ENCODE measurements at regions not wholly inside any gene's neighbourhood (a gene's known extent, or its start where the extent isn't known, plus 50 kb on each side); places are given as distances from the start of the nearest gene placed in this dataset.

DNA sequence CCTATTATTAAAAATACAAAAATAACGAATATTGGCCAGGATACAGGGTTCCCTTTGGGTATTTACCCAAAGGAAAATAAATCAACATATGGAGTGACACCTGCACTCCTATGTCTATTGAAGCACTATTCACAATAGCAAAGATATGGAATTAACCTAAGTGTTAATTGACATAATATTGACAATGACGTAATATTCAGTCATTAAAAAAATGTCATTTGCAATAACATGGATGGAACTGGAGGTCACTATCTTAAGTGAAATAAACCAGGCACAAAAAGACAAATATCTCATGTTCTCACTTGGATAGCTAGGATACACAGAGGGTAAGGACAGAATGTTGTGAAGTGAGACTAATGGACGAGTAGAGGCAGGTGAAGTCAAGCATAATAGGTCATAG, 326.3 kb upstream of the PTGER4 start:
- TF ChIP-seq, protein P1, sequence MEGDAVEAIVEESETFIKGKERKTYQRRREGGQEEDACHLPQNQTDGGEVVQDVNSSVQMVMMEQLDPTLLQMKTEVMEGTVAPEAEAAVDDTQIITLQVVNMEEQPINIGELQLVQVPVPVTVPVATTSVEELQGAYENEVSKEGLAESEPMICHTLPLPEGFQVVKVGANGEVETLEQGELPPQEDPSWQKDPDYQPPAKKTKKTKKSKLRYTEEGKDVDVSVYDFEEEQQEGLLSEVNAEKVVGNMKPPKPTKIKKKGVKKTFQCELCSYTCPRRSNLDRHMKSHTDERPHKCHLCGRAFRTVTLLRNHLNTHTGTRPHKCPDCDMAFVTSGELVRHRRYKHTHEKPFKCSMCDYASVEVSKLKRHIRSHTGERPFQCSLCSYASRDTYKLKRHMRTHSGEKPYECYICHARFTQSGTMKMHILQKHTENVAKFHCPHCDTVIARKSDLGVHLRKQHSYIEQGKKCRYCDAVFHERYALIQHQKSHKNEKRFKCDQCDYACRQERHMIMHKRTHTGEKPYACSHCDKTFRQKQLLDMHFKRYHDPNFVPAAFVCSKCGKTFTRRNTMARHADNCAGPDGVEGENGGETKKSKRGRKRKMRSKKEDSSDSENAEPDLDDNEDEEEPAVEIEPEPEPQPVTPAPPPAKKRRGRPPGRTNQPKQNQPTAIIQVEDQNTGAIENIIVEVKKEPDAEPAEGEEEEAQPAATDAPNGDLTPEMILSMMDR (IDR thresholded peaks at IDR 0.05), result no peak
- no peak for TF ChIP-seq POLR2A (IDR thresholded peaks at IDR 0.05)

All from testis (tissue), 2 donors.